Ascending aorta (tissue), 2 donors: ENCODE measurements at regions not wholly inside any gene's neighbourhood (a gene's known extent, or its start where the extent isn't known, plus 50 kb on each side); places are given as distances from the start of the nearest gene placed in this dataset.

Experiments used
- DNase-seq, 2 donors: peaks; one replicate each; pipeline ENCODE4 v3.0.0-alpha.2; 2019; ENCODE audit warnings: low spot score in 2 of 2
- H3K27ac ChIP-seq, 2 donors: fragments of 200-600 bp; sonication (generic); one replicate each; pipeline ENCODE4 v1.5.1; 2016 to 2017; ENCODE audit warnings: mild to moderate bottlenecking in 1 of 2
- H3K27me3 ChIP-seq: fragments of 200-600 bp; sonication (generic); one replicate; pipeline ENCODE4 v1.5.1; 2017
- H3K36me3 ChIP-seq, 2 donors: fragments of 200-600 bp; sonication (generic); one replicate each; pipeline ENCODE4 v1.5.1; 2016
- H3K4me1 ChIP-seq, 2 donors: fragments of 200-600 bp; sonication (generic); one replicate each; pipeline ENCODE4 v1.5.1; 2016 to 2017; ENCODE audit warnings: mild to moderate bottlenecking in 1 of 2
- H3K4me3 ChIP-seq, 2 donors: fragments of 200-600 bp; sonication (generic); one replicate each; pipeline ENCODE4 v1.5.1; 2016 to 2017; ENCODE audit warnings: mild to moderate bottlenecking in 1 of 2
- H3K9me3 ChIP-seq, 2 donors: fragments of 200-600 bp; sonication (generic); one replicate each; pipeline ENCODE4 v1.5.1; 2016
- intact Hi-C: fragments of 100-400 bp; cut with DNase I; formaldehyde crosslinking; loops from one replicate; pipeline ENCODE4 v1.15.1; 2023
- TF ChIP-seq, protein P1 (sequence below), 3 experiments: fragments of 200-600 bp in 2 of 3; fragments of 450-650 bp in 1 of 3; sonication (generic) in 2 of 3; IDR thresholded peaks; one replicate each; pipeline ENCODE4 v1.5.1; 2016 to 2019; ENCODE audit warnings: antibody characterized with exemption in 3 of 3, mild to moderate bottlenecking in 1 of 3, moderate library complexity in 1 of 3

- peaks cover 0 to 4% of the 10 kb centered on the region in 2 donors for H3K9me3 ChIP-seq
- intact Hi-C loops, result no loop called here
- TF ChIP-seq, protein P1, sequence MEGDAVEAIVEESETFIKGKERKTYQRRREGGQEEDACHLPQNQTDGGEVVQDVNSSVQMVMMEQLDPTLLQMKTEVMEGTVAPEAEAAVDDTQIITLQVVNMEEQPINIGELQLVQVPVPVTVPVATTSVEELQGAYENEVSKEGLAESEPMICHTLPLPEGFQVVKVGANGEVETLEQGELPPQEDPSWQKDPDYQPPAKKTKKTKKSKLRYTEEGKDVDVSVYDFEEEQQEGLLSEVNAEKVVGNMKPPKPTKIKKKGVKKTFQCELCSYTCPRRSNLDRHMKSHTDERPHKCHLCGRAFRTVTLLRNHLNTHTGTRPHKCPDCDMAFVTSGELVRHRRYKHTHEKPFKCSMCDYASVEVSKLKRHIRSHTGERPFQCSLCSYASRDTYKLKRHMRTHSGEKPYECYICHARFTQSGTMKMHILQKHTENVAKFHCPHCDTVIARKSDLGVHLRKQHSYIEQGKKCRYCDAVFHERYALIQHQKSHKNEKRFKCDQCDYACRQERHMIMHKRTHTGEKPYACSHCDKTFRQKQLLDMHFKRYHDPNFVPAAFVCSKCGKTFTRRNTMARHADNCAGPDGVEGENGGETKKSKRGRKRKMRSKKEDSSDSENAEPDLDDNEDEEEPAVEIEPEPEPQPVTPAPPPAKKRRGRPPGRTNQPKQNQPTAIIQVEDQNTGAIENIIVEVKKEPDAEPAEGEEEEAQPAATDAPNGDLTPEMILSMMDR (IDR thresholded peaks at IDR 0.05), result no peak
- H3K4me1 ChIP-seq, result no peaks in the 10 kb centered on the region
- H3K27me3 ChIP-seq, result no peaks in the 10 kb centered on the region
- no peak for DNase-seq
- no peaks in the 10 kb centered on the region for H3K36me3 ChIP-seq
- no peak overlapping the region for H3K27ac ChIP-seq
- H3K4me3 ChIP-seq, result no peak overlapping the region
These were observed 423.2 kb downstream of the RFPL4B start for GRCh38 chr6:112770308-112770707.

DNA sequence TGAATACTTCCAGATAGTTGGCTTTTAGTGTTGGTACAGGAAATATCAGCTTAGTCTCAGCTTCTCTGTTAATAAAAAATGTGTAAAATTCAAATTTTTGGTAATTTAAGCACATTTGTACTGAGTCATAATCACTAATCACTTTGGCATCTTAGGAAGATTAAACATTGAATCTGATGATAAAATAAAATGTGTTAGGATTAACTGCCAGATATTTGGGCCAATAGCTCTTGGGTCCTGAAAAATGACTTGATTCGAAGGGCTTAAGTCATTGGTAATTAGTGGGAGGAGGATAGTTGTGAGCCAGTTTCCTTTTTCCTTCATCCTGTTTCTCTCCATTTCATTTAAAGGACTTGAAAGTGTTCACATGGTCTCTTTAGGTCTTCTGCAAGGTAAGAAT is 426.1 kb downstream of the RFPL4B start:
- TF ChIP-seq, protein P1 (IDR thresholded peaks at IDR 0.05), result no peak
- no peaks in the 10 kb centered on the region for H3K36me3 ChIP-seq
- no peak overlapping the region for H3K4me3 ChIP-seq
- no peaks in the 10 kb centered on the region for H3K9me3 ChIP-seq
- no peaks in the 10 kb centered on the region for H3K4me1 ChIP-seq
- no peak overlapping the region for H3K27ac ChIP-seq
- DNase-seq, result no peak
- H3K27me3 ChIP-seq, result no peaks in the 10 kb centered on the region
- intact Hi-C loops, result no loop called here

DNA sequence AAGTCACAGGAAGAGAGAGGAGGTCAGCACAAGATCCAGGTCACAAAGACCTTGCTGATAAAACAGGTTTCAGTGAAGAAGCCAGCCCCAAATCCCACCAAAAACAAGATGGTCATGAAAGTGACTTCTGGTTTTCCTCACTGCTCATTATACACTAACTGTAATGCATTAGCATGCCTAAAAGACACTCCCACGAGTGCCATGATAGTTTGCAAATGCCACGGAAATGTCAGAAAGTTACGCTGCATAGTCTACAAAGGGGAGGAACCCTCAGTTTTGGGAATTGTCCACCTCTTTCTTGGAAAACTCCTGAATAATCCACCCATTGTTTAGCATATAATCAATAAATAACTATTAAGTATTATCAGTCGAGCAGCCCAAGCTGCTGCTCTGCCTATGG is 427.2 kb downstream of the RFPL4B start:
- TF ChIP-seq, protein P1 (IDR thresholded peaks at IDR 0.05), result no peak
- intact Hi-C loops, result no loop called here
- no peak overlapping the region for H3K4me3 ChIP-seq
- no peaks in the 10 kb centered on the region for H3K9me3 ChIP-seq
- H3K27ac ChIP-seq, result no peak overlapping the region
- no peaks in the 10 kb centered on the region for H3K36me3 ChIP-seq
- no peaks in the 10 kb centered on the region for H3K27me3 ChIP-seq
- DNase-seq, result no peak
- no peaks in the 10 kb centered on the region for H3K4me1 ChIP-seq

GRCh38 chr6:112780498-112781096 is 433.5 kb downstream of the RFPL4B start:
- no peak overlapping the region for H3K27ac ChIP-seq
- TF ChIP-seq, protein P1 (IDR thresholded peaks at IDR 0.05), result peak; percentile 57 to 73 (median 69)
- no peaks in the 10 kb centered on the region for H3K27me3 ChIP-seq
- no peaks in the 10 kb centered on the region for H3K36me3 ChIP-seq
- intact Hi-C loops, result loop anchor here (1.0 to 10.0 kb wide), 3 partner anchors 404 to 1132 kb away; no protein-coding TSS in a partner anchor
- no peaks in the 10 kb centered on the region for H3K9me3 ChIP-seq
- no peak overlapping the region for H3K4me3 ChIP-seq
- no peaks in the 10 kb centered on the region for H3K4me1 ChIP-seq
- peak in 1 of 2 donors; percentile 74 for DNase-seq

- Histone ChIP-seq H3K27ac (no peak overlapping the region), H3K9me3 (no peaks in the 10 kb centered on the region), H3K27me3 (no peaks in the 10 kb centered on the region), H3K36me3 (no peaks in the 10 kb centered on the region), H3K4me3 (no peak overlapping the region), H3K4me1 (no peaks in the 10 kb centered on the region)
- TF ChIP-seq, protein P1 (IDR thresholded peaks at IDR 0.05), result no peak
- intact Hi-C loops, result loop anchor here (5.0 to 10.0 kb wide), 2 partner anchors 404 to 1131 kb away; no protein-coding TSS in a partner anchor
- DNase-seq, result no peak
These were observed 434.1 kb downstream of the RFPL4B start for GRCh38 chr6:112781241-112781640.
